Nephron progenitor cell (in vitro differentiated cells): ENCODE measurements at regions not wholly inside any gene's neighbourhood (a gene's known extent, or its start where the extent isn't known, plus 50 kb on each side); places are given as distances from the start of the nearest gene placed in this dataset.

ENCODE experiments used
- DNase-seq: peaks from one replicate; pipeline ENCODE4 v3.0.0; 2021
- H3K27ac Mint-ChIP-seq: 2 replicates; pipeline ENCODE4 v1.8.0; 2021; ENCODE audit warnings: mild to moderate bottlenecking, moderate library complexity, mixed read lengths
- H3K27me3 Mint-ChIP-seq: 2 replicates; pipeline ENCODE4 v1.8.0; 2021; ENCODE audit warnings: mild to moderate bottlenecking, low read depth, mixed read lengths; ENCODE audit not compliant: poor library complexity
- H3K36me3 Mint-ChIP-seq: 2 replicates; pipeline ENCODE4 v1.8.0; 2021; ENCODE audit warnings: low read depth, mixed read lengths
- H3K4me1 Mint-ChIP-seq: 2 replicates; pipeline ENCODE4 v1.8.0; 2021; ENCODE audit warnings: mixed read lengths
- H3K4me3 Mint-ChIP-seq: 2 replicates; pipeline ENCODE4 v1.8.0; 2021; ENCODE audit warnings: mild to moderate bottlenecking, moderate library complexity, mixed read lengths
- H3K9me3 Mint-ChIP-seq: 2 replicates; pipeline ENCODE4 v1.8.0; 2021; ENCODE audit warnings: mild to moderate bottlenecking, moderate library complexity, mixed read lengths
- TF ChIP-seq, protein P1 (sequence below): fragments of 200-600 bp; sonication (generic); IDR thresholded peaks from 2 replicates; pipeline ENCODE4 v1.5.0; 2021; ENCODE audit warnings: antibody characterized with exemption

DNA sequence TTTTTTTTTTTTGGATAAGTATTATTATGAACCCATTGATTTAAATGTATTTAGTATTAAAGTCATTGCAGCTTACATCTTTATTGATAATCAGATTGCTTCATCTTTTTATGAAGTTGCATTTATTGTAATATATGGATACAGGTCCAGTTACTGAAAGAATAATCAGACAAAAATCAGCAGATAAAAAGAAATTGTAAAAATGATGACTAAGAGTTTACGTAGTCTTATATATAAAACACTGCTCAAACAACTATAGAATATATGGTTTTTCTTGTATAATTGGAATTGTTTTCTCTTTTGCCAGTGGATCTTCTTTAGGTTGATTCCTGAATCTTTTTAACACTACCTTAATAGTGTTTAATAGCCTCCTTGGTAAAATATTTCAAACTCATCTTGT lies 378.3 kb downstream of the DUSP6 start:
- TF ChIP-seq, protein P1, sequence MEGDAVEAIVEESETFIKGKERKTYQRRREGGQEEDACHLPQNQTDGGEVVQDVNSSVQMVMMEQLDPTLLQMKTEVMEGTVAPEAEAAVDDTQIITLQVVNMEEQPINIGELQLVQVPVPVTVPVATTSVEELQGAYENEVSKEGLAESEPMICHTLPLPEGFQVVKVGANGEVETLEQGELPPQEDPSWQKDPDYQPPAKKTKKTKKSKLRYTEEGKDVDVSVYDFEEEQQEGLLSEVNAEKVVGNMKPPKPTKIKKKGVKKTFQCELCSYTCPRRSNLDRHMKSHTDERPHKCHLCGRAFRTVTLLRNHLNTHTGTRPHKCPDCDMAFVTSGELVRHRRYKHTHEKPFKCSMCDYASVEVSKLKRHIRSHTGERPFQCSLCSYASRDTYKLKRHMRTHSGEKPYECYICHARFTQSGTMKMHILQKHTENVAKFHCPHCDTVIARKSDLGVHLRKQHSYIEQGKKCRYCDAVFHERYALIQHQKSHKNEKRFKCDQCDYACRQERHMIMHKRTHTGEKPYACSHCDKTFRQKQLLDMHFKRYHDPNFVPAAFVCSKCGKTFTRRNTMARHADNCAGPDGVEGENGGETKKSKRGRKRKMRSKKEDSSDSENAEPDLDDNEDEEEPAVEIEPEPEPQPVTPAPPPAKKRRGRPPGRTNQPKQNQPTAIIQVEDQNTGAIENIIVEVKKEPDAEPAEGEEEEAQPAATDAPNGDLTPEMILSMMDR, result no peak
- no peaks in the 10 kb centered on the region for H3K4me1 Mint-ChIP-seq
- H3K27me3 Mint-ChIP-seq, result no peaks in the 10 kb centered on the region
- H3K9me3 Mint-ChIP-seq, result no peaks in the 10 kb centered on the region
- no peaks in the 10 kb centered on the region for H3K36me3 Mint-ChIP-seq
- H3K4me3 Mint-ChIP-seq, result no peak overlapping the region
- DNase-seq, result no peak
- no peak overlapping the region for H3K27ac Mint-ChIP-seq

DNA sequence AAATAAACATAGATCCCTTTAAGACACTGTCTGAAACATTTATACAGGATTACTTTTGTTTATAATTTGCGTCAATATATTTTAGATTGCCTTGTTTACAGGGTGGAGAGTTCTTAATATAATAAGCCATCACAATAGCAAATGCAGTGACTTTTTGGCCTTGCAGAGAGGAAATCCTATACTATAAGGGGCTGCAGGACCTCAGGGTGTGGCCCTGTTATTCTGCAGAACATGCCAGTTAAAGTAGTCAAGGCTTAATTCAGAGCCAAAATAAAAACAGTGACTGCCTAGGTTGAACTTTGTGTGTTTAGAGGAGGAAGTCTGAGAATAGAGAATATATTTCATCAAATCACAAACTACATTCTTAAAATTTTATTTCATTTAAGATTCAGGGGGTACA lies 381.6 kb downstream of the DUSP6 start:
- no peak overlapping the region for H3K27ac Mint-ChIP-seq
- DNase-seq, result no peak
- no peaks in the 10 kb centered on the region for H3K4me1 Mint-ChIP-seq
- no peaks in the 10 kb centered on the region for H3K36me3 Mint-ChIP-seq
- H3K4me3 Mint-ChIP-seq, result no peak overlapping the region
- no peaks in the 10 kb centered on the region for H3K27me3 Mint-ChIP-seq
- H3K9me3 Mint-ChIP-seq, result no peaks in the 10 kb centered on the region
- TF ChIP-seq, protein P1, result no peak

DNA sequence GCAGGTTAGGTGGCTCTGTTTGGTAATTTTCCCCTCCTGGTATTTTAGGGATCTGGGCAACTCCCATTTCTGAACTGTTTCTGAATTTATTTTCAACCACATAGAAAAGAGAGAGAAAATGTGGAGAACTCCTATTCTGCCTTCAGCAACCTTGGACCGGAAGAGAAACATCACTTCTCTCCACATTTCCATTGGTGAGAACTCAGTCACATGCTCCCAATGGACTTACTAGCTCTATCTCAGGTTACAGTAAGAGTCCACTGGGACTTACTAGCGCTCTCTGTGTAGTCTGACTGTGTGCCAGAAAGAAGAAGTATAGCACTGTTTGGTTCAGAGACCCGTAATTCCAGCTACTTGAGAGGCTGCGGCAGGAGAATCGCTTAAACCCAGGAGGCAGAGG lies 383.2 kb downstream of the DUSP6 start:
- Mint-ChIP-seq H3K9me3 (no peaks in the 10 kb centered on the region), H3K27ac (no peak overlapping the region), H3K4me1 (no peaks in the 10 kb centered on the region), H3K27me3 (no peaks in the 10 kb centered on the region), H3K36me3 (no peaks in the 10 kb centered on the region), H3K4me3 (no peak overlapping the region)
- TF ChIP-seq, protein P1, result no peak
- DNase-seq, result no peak

DNA sequence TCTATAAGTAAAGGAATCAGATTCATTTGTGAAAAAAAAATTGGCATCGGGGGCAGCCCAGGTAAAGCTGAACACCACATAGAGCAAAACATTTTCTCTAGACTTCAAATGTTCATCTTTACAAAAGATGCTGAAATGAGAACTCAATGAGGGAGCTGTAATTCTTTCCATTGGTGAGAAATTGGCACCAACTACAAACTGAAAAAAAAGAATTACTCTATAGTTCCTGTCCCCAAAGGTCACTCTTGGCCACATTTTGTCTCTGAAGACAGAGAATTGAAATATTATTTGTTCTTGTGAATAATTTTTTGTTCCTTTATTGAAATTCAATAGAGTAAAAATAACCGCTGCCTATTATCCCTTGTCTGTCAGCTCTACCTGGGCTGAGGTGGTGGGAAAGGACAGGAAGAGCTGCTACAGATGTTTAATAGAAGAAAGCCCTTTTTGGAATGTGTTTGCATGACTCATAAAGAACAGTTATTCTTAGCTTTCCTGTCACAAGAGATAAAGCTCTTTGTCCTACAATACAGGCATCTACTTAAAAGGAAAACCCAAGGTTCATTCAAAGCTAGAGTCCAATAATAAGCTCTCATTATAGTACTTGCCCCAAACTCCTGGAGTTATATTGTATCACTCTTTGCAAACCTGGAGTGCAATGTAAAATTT lies 380.1 kb upstream of the KITLG start:
- Mint-ChIP-seq H3K27me3 (peaks cover 4% of the 10 kb centered on the region), H3K4me3 (no peak overlapping the region), H3K9me3 (no peaks in the 10 kb centered on the region), H3K27ac (no peak overlapping the region), H3K36me3 (no peaks in the 10 kb centered on the region), H3K4me1 (peaks cover 11% of the 10 kb centered on the region)
- TF ChIP-seq, protein P1, result no peak
- no peak for DNase-seq

DNA sequence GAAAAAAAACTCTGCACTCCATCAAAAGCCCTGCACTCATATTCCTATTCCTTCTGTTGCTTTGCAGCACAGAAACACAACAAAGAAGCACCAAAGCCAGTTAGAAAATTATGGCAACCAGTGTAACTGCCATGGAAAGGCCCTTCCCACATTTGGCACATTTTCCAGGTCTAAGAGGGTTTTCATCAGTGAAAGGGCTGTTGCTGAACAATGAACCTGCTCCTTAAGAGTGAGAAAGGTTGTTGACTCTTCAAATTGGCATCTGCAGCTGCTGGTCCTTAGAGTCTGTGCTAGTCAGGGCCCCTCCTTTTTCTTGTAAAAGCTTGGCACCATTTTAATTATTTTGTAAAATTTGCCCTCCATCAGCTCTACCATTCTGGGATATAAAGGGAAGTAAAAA lies 378.7 kb upstream of the KITLG start:
- Mint-ChIP-seq H3K4me3 (no peak overlapping the region), H3K9me3 (no peaks in the 10 kb centered on the region), H3K4me1 (peaks cover 11% of the 10 kb centered on the region), H3K36me3 (no peaks in the 10 kb centered on the region), H3K27ac (no peak overlapping the region), H3K27me3 (peaks cover 4% of the 10 kb centered on the region)
- no peak for DNase-seq
- TF ChIP-seq, protein P1, result no peak

DNA sequence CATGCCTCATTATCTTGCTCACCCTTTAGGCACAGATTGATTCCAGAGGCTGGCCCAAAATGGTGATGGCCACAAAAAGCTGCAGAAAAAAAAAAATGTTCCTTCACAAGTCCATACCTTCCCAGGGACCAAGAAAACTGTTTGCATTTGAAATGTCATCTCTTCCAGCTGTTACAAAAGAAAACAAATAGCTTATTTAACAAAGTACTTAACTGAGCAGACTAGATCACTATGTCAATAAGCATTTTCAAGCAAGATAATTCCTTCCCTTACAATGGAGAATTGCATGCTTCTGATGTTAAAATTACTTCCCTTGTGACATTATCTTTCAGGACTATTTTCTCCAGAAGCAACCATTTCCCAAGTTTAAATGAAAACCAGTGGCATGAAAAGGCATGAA lies 377.9 kb upstream of the KITLG start:
- no peak for DNase-seq
- H3K4me3 Mint-ChIP-seq, result no peak overlapping the region
- H3K4me1 Mint-ChIP-seq, result peaks cover 11% of the 10 kb centered on the region
- TF ChIP-seq, protein P1, result no peak
- H3K36me3 Mint-ChIP-seq, result no peaks in the 10 kb centered on the region
- H3K27ac Mint-ChIP-seq, result no peak overlapping the region
- H3K27me3 Mint-ChIP-seq, result peaks cover 4% of the 10 kb centered on the region
- H3K9me3 Mint-ChIP-seq, result no peaks in the 10 kb centered on the region
